ENCODE measurements at regions not wholly inside any gene's neighbourhood (a gene's known extent, or its start where the extent isn't known, plus 50 kb on each side); places are given as distances from the start of the nearest gene placed in this dataset.

DNA sequence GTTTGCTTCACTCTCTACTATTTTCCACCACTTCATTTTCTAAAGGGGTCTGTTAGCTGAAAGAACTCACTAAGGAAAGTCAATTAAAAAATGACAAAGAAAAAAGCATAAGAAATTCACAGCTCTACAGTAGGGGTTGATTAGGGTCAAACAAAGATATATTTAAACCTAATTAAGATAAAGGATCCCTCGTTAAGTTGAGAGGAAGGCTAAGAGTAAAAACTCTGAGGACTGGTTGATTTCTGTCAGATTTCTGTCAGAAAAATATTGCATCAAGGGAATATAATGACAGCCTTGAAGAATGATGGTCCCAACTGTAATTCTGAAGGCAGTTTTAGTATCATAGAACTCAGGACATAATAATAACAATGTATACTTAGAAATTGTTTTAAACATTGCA, 218.0 kb downstream of the QDPR start:
- no peak for DNase-seq (ENCODE audit: low read depth)

DNA sequence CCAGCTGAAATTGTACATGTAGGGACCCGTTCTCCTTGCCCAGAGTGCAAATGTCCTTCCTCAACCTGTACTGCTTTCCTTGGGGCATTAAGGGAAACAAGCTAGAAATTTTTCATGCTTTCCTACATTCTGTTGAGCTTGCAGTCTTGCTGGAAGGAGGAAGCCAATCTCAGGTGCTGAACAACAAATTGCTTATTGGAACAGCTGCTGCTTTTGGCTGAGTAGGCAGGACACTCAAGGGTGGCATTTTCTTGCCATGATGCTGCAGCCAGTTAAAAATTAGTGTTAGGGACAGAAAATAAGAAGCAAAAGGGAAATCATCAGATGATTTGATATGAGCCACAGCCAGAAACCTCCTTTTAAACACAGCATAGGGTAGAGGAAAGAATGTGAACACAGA, 223.7 kb downstream of the QDPR start:
- no peak for DNase-seq (ENCODE audit: low read depth)

DNA sequence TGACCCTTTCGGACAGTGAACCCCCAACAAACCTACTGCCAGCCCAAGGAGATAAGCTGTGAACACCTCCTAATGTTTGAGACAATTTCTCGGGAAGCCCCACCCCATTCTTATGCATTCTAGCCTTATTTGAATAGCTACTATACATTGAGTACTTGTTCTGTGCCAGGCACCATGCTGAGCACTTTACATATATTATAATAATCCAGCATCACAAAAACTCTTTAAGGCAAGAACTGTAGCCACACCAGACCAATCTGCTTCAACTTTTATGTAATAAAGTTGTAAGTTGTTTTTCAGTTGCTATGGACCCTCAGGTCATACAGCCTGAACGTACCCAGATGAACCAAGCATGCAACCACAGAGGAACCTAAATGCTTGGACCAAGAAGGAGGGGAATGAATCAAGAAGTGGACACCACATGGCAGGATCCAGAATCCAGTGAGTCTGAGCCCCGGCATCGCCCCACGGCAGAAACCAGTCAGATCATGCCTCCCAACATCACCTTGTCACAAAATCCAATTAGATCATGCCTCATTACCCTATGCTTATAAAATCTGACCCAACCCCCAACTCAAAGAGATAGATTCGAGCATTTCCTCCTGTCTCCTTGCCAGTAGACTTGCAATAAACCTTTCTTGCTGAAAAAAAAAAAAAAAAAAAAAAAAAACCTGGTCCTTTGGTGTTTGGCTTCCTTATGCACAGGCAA, 225.0 kb downstream of the QDPR start:
- DNase-seq (ENCODE audit: low read depth), result no peak

DNA sequence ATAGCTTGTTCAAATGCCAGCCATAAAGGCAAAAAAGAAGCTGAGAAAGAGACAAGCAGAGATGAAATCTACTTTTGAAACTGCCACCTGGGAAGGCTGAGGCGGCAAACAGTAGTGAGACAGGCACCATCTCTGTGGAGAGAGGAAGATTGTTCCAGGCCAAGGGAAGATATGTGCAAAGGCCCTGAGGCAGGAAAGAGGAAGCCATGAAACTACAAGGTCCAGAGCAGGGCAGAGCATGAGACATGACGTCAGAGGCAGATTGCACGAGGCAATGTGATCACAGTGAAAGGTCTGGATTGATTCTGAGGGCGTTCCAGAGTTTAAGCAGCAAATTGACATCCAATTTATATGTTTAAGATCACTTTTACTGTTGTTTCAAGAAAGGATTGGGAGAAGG, 226.1 kb downstream of the QDPR start:
- DNase-seq (ENCODE audit: low read depth), result no peak

DNA sequence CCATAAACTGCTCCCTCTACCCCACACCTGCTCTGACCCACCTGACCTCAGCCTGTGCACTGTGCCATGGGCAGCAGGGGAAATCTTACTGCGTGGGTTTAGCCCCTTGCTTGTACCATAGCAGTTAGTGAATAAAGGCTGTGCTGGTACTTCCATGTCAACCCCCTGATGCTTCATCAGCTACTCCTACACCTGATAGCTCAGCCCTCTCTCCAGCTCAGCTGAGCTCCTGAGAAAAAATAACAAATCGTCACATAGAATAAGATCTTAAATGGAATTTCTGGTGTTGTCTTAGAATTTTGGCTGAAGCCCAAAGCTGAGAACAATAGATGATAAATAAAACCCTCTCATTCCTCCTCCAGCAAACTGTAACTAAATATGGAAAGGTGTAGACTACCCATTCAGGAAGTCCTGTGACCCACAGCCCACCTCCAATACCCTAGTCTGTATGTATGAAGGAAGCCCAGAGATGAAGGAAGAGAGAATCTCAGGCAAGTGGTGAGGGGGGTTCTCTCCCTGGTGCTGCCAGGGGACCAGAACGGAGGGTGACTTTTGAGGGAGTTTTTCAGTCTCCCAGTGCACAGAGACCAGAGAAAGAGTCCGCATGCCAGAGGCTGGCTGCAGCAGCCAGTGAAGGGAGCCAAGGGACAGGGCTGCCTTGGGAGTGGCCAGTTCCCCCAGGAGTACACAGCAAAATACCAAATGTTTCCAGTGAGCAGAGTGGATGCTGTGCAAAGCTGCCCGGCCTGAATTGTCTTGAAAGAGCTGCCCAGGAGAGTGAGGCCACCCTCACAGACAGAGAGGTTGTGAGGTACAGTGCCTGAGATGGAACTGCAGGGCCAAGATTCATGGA, 227.3 kb downstream of the QDPR start:
- DNase-seq (ENCODE audit: low read depth), result no peak

DNA sequence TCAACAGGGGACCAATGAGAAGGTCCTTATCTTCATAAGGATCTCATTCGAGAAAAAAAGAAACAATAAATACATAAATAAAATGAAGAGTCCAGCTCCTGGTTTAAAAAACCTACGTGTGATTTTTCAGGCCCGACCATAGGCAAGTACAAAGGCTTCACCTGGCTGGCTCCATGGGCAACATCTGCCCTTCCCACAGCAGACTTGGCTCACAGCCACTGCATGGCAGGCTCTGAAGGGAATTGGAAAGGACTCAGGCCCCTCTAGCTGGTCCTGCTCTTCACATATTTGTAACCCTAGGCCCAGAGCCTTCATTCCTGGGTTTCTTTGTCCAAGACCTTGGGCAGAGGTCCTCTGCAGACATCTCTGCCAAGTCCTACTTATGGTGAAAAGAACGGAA, 228.1 kb downstream of the QDPR start:
- no peak for DNase-seq (ENCODE audit: low read depth)

DNA sequence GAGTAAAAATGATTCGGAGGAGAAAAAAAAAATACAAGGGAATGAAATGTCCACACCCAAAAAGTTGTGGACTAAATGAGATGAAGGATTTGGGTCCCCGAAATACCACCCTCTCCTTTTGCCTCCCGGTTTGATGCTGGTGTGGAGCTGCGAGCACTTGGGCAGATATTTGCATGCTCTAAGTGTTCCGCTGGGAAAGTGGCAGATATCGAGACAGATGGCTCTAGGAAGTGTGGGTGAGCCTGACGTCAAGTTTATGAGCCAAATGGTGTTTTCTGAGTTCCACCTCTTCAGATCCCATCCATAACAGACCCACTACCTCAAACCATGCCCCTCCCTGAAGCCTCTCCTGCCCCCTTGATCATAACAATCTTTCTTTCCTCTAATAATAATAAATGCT, 228.6 kb downstream of the QDPR start:
- DNase-seq (ENCODE audit: low read depth), result no peak

DNA sequence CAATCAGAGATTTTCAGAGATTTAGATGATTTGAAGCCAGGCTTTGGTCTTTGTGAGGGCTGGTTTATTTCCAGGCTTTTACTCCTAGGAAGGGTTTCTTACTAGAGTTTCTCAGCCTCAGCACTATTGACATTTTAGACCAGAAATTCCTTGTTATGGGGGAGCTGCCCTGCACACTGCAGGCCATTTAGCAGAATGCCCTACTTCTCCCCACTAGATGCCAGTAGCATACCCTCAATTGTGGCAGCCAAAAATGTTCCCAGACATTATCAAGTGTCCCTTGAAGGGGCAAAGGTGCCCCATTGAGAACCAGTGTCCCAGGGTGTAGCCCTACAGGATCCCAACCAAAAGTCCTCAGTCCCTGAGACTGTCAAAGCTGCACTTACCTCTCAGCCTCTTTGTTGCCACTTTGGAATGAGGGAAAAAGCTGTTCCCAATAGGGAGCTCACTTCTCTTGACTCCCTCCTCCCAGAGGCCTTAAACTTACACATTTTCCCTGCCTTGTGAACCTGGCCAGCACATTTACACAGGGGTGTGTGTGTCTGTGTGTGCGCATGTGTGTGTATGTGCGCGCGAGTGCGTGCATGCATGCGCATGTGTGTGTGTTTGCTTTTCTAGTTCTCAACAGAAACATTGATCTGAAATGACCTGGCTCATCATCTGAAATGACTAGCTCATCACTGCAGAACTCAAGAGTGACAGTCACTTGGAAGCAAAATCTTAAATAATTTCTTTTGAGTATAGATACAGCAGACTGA, 231.4 kb downstream of the QDPR start:
- no peak for DNase-seq (ENCODE audit: low read depth)

DNA sequence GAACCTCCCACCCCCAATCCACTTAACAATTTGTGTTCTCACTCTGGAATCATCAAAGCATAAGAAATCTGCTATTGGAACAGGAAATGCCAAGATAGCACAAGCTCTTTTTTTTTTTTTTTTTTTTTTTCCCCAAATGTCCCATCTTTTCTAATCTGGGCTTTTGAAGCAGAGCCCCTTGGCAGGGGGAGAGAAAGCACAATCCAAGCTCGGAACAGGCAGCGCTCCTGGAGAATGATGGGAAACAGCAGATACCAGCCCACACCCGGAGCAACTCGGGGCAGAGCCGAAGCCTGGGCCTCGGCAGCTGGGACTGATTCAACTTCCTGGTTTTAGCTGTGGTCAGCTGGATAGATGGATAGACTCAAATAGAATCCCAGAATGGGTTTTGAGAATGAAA, 235.1 kb downstream of the QDPR start:
- DNase-seq (ENCODE audit: low read depth), result peak; percentile 34

DNA sequence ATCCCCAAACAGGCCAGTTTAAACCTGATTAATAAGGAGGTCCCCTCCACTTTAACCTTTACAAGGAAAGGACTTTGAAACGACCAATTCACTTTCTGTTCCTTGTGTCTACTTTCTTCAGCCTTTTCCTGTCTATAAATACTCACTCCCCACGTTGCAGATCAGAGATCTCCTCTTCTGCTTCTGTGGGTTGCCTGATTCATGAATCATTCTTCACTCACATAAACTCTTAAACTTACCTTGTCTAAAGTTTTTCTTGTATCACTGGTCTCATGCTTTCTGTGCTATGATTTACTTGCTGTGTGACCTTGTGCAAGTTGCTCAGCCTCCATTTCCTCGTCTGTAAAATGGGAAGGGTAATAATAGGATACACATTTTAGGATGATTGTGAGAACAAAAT, 236.1 kb downstream of the QDPR start:
- no peak for DNase-seq (ENCODE audit: low read depth)

DNA sequence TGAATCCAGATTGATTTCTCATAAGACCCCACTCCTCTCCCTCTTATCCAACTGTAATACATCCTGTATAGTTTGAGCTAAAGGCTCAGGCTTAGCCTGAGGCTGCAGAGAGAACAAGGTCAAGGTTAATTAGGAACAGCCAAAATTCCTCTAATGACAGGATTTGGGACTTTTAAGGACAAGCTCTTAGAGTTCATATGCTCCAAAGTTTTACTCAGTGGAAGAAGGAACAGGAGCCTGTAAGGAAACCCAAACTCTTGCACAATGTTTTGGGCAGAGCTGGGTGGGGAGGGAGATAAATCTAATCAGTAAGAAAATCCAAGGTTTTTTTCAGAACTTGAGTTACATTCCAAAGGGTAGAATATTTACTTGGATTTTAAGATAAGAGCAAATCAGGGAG, 238.8 kb downstream of the QDPR start:
- no peak for DNase-seq (ENCODE audit: low read depth)

DNA sequence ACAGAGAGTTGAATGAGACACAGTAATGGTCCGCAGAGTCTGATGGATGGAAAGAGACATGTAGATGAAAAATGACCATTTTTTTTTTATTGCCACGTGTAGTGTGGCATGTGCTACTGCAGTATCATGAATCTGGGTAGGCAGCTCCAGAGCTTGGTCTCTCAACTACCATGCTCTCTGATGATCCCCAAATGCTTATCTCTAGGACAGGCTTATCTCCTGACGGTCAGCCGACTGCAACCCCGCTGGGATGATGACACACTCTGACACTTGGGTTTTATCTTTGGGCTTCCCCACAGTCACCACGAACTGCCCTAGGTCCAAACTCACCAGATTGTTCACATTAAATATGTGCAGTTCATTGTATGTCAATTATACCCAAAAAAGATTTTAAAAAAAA, 239.7 kb downstream of the QDPR start:
- DNase-seq (ENCODE audit: low read depth), result no peak

DNA sequence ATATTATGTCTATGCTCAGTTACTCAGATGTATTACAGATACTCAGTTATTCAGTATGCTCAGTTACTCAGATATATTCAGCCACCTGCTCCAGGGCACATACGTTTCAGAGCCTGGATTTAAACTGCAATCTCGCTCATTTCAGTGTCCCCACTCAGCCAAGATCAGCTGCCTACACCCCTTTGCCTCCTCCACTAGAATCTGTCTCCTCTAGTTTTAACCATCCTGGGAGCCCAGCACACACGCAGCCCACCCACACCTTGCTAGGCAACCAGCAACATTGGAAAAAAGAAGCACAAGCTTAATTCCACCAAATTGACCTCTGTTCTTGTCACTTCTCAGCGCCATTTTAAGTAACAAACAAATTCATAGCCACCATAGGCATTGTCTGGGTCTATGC, 246.2 kb downstream of the QDPR start:
- no peak for DNase-seq (ENCODE audit: low read depth)

DNA sequence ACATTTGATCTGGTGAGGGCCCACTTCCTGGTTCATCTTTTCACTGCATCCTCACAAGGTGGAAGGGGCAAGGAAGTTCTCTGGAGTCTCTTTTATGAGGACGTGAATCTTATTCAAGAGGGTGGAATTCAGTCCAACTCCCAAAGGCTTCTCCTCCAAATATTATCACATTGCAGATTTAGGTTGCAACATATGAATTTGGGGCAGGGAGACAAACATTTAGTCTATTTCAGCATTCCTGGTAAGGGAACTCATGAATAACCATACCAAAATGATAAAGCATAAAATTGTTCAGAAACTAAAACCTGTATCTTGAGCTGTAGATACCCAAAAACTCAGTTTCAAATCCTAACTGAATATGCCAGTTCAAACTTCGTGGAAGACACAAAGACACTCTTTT, 246.8 kb downstream of the QDPR start:
- no peak for DNase-seq (ENCODE audit: low read depth)

DNA sequence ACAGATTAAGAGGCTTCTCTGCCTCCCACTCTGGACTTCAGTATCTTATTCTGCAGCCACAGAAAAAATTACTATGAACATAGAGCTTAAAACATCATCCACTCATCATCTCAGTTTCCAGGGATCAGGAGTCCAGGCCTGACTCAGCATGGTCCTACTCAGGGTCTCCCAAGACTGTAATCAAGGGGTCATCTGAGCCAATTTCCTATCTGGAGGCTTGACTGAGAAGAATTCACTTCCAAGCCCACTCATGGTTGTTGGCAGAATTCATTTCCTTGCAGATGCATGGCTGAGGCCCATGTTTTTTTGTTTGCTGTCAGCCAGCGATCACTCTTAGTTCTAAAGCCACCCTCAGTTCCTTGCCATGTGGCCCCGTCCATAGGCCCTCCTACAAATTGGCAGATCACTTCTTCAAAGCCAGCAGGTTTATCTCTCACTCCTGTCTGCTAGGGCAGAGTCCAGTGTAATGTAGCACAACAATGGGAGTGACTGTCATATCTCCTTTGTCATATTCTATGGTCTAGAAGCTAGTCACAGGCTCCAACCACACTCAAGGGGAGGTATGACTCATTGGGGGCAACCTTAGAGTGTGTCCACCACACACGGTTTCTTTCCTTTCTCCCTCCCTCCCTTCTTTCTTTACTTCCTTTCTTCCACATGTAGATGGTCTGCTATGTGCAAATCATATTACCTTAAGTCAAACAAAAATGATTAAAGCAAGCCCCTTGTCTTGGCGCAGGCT, 251.6 kb downstream of the QDPR start:
- DNase-seq (ENCODE audit: low read depth), result no peak

DNA sequence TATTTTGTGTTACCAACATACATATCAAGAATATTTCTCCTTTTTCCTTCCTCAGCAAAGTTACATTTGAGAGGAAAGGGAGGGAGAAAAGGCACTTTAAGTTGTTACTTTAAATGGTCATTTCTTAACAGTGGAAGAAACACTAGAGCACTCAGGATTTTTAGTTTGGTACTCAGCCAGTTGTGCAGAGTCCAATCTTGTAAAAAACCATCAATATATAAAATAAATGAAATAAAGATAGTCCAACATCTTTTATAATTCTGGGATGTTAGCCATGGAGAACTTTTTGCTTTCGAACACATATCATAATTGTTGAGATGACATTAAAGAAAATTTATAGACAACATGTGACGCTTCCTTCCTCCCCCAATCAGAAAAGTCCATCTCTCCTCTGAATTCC, 253.8 kb downstream of the QDPR start:
- DNase-seq (ENCODE audit: low read depth), result no peak

DNA sequence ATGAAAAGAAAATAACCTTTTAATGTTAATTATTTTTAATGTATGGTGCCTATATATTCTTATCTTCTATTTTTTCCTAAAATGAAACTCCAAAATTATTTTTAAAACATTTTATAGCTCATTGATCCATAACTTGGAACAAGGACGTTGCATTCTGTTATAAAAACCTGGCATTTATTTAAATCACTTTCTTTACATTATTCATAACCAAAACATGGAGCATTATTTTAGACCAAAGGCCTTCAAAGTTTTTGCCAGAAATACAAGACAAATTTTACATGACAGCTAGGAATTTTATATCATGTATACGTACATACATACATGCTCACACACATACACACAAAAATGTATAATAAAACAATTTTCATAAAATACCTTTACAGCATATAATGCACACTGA, 259.8 kb downstream of the QDPR start:
- DNase-seq (ENCODE audit: low read depth), result no peak

DNA sequence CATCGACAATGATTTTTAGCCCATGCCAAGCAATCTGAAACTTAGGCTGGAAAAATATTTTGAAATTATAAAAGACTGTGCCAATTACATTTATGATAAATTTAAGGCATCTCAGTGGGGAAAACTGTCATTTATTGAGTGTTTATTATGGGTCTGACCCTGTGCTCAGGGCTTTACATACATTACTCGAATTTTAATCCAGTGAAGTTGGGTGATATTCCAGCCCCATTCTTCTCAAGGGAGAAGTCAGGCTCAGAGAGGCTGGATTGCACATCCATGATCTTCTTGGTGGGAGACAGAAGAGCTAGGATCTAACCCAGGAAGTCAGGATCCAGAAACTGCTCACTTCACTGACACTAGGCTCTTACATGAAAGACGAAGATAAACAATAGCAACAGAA, 260.8 kb downstream of the QDPR start:
- no peak for DNase-seq (ENCODE audit: low read depth)

DNA sequence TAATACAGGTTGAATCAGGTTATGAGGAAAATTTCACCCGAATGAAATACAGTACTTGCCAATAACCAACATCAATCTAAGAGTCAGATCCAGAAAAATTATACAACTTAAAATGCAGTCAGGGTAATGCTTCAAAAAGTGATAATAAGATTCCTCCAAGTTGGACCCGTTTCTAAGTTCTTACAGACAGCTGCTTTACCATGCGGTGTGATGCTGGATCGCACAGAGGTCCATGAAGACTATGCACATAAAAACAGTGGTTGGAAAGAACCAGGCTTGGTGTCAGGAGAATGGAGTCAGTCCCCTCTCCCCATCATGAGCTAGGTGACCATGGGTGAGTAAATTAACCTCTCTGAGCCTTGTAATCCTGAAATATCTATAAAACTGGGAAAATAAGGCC, 261.3 kb downstream of the QDPR start:
- no peak for DNase-seq (ENCODE audit: low read depth)

DNA sequence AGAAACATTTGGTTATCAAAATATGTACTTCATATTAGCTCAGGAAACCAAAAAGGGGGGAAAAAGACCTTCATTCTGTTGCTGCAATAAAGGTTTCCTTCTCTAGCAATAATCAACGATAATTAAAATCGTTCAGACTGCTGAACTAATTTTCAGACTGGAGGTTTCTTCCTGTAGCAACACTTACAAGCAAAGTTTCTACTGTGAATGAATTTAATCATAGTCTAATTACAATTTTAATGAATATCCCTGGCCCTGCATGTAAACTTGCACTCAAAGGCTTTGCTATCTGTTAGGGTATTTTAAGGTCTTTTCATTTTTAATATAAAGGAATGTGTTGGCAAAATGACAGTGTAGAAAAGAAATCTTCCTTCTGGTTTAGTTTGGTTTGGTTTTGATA, 265.2 kb downstream of the QDPR start:
- no peak for DNase-seq (ENCODE audit: low read depth)

DNA sequence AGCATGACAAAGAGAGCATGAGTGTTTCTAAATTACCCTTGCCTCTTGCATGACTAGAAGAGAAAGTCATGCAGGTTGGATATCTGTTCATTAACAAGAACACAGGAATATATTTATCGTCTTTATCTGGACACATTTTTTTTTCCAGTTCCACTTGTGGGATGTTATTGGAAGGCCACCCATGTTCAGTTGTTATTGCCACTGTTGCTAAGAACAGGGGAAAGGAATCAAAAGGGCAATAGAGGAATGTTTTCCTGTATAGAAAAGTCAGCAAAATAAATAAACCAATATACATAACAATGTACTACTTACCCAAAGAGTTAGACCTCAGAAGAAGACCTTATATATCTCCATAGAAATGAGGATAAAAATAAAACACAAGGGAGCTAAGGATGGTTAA, 270.1 kb downstream of the QDPR start:
- no peak for DNase-seq (ENCODE audit: low read depth)

DNA sequence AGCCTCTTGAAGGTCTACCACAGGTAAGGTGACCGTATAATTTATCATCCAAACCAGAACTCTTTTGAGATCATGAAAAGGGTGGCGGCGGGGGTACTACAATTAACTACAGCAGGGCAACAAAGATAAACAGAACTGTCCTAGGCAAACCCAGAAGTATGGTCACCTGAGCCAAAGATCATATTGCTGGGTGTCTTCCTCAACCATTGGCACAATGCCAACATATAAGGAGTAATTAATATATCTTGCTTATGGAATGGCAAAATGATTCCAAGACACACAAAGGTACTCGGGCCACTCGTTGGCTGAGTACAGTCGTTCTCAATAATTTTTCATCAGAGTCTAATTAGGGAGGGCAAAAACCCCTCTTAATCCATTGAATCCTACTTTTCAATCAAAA, 273.3 kb downstream of the QDPR start:
- DNase-seq (ENCODE audit: low read depth), result no peak
